ENCODE measurements at regions not wholly inside any gene's neighbourhood (a gene's known extent, or its start where the extent isn't known, plus 50 kb on each side); places are given as distances from the start of the nearest gene placed in this dataset.

DNA sequence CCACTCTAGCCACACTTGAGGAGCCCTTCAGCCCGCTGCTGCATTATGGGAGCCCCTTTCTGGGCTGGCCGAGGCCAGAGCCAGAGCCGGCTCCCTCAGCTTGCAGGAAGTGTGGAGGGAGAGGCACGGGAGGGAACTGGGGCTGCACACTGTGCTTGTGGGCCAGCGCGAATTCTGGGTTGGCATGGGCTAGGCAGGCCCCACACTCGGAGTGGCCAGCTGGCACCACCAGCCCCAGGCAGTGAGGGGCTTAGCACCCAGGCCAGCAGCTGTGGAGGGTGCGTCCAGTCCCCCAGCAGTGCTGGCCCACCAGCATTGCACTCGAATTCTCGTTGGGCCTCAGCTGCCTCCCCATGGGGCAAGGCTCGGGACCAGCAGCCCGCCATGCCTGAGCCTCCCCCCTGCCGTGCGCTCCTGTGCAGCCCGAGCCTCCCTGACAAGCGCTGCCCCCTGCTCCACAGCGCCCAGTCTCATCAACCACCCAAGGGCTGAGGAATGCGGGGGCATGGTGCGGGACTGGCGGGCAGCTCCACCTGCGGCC is 785.9 kb upstream of the TPTE start:
- TF ChIP-seq, protein P1, sequence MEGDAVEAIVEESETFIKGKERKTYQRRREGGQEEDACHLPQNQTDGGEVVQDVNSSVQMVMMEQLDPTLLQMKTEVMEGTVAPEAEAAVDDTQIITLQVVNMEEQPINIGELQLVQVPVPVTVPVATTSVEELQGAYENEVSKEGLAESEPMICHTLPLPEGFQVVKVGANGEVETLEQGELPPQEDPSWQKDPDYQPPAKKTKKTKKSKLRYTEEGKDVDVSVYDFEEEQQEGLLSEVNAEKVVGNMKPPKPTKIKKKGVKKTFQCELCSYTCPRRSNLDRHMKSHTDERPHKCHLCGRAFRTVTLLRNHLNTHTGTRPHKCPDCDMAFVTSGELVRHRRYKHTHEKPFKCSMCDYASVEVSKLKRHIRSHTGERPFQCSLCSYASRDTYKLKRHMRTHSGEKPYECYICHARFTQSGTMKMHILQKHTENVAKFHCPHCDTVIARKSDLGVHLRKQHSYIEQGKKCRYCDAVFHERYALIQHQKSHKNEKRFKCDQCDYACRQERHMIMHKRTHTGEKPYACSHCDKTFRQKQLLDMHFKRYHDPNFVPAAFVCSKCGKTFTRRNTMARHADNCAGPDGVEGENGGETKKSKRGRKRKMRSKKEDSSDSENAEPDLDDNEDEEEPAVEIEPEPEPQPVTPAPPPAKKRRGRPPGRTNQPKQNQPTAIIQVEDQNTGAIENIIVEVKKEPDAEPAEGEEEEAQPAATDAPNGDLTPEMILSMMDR (IDR thresholded peaks at IDR 0.05) = no peak
- no peak for TF ChIP-seq POLR2A (IDR thresholded peaks at IDR 0.05)
- TF ChIP-seq POLR2AphosphoS5 (IDR thresholded peaks at IDR 0.05; ENCODE audit: insufficient read depth in 1 of 2, low read depth in 1 of 2) = no peak
